Endothelial cell of umbilical vein (primary cell): ENCODE measurements at regions not wholly inside any gene's neighbourhood (a gene's known extent, or its start where the extent isn't known, plus 50 kb on each side); places are given as distances from the start of the nearest gene placed in this dataset.
A peak's percentile ranks its signal among the peaks of the same experiment; 100 is the strongest.

Experiments
- BruUV-seq: library from RNA; stranded (reverse); fragments of 400-500 nt; replicated peaks from 2 replicates; lab custom pipeline; 2021; lab: Mats Ljungman, UMichigan
- CTCF ChIA-PET: fragments of 300-600, 350-600 bp; sonication (Branson Sonifier 250); formaldehyde crosslinking; loops from one replicate; lab custom pipeline; 2021; ENCODE audit warnings: antibody characterized with exemption, inconsistent platforms; lab: Charles Lee
- POLR2A ChIA-PET: fragments of 300-600, 350-600 bp; sonication (Branson Sonifier 250); formaldehyde crosslinking; loops from one replicate; lab custom pipeline; 2021; ENCODE audit warnings: antibody characterized with exemption, inconsistent platforms; lab: Charles Lee
- DNase-seq: peaks from one replicate; pipeline ENCODE4 v3.0.0-alpha.2; 2011; ENCODE audit warnings: low read depth, low spot score
- FAIRE-seq: peaks from 2 replicates; lab custom pipeline; 2011; peaks lifted over from hg19 to GRCh38; lab: Jason Lieb, UNC
- H2AFZ ChIP-seq: 2 replicates; pipeline ENCODE4 v1.6.0; 2012; ENCODE audit warnings: low read depth, low read length, control low read depth, inconsistent platforms
- H3K27ac ChIP-seq: 2 replicates; pipeline ENCODE4 v1.5.1; 2011; ENCODE audit warnings: low read depth, mild to moderate bottlenecking, control low read depth, low read length, moderate library complexity; ENCODE audit not compliant: insufficient read depth
- H3K27me3 ChIP-seq, 2 experiments: 2 replicates each; pipeline versions ENCODE4 v1.6.0 to v1.6.1; 2011; ENCODE audit warnings: low read length in 2 of 2, mixed read lengths in 1 of 2; ENCODE audit not compliant: control insufficient read depth in 2 of 2, insufficient read depth in 2 of 2
- H3K36me3 ChIP-seq, 2 experiments: 2 replicates in 1 of 2; 3 replicates in 1 of 2; pipeline ENCODE4 v1.5.1; 2011; ENCODE audit warnings: low read length in 2 of 2, mild to moderate bottlenecking in 1 of 2, moderate library complexity in 1 of 2; ENCODE audit not compliant: control insufficient read depth in 2 of 2, insufficient read depth in 2 of 2; ENCODE audit errors: extremely low read depth in 1 of 2
- H3K4me1 ChIP-seq: 3 replicates; pipeline ENCODE4 v1.5.1; 2011; ENCODE audit warnings: mild to moderate bottlenecking, low read length; ENCODE audit not compliant: control insufficient read depth, insufficient read depth; ENCODE audit errors: extremely low read depth
- H3K4me2 ChIP-seq: 2 replicates; pipeline ENCODE4 v1.6.1; 2011; ENCODE audit warnings: low read length, control low read depth, mixed read lengths; ENCODE audit not compliant: insufficient read depth
- H3K4me3 ChIP-seq, 3 experiments: fragments of 200-600 bp in 1 of 3; sonication (generic), shearing (Covaris generic) in 1 of 3; replicated peaks in 1 of 3; 2 replicates each; pipeline ENCODE4 v1.5.1; 2011 to 2016; ENCODE audit warnings: control low read depth in 3 of 3, low read length in 3 of 3, mild to moderate bottlenecking in 2 of 3, inconsistent platforms in 1 of 3, low read depth in 1 of 3, moderate library complexity in 1 of 3; ENCODE audit not compliant: insufficient read depth in 1 of 3
- H3K79me2 ChIP-seq: 2 replicates; pipeline ENCODE4 v1.6.0; 2012; ENCODE audit warnings: low read length, inconsistent platforms; ENCODE audit not compliant: control insufficient read depth, insufficient read depth
- H3K9ac ChIP-seq: replicated peaks from 2 replicates; pipeline ENCODE3; 2011; ENCODE audit warnings: low read length, control low read depth; ENCODE audit not compliant: insufficient read depth; ENCODE audit errors: extremely low read depth
- H3K9me1 ChIP-seq: replicated peaks from 3 replicates; pipeline ENCODE4 v1.6.0; 2011; ENCODE audit warnings: mild to moderate bottlenecking, low read length; ENCODE audit not compliant: control insufficient read depth, insufficient read depth; ENCODE audit errors: extremely low read depth
- H3K9me3 ChIP-seq: replicated peaks from 2 replicates; pipeline ENCODE4 v1.5.1; 2012; ENCODE audit warnings: low read length, inconsistent platforms; ENCODE audit not compliant: control insufficient read depth, insufficient read depth
- H4K20me1 ChIP-seq: replicated peaks from 2 replicates; pipeline ENCODE3; 2011; ENCODE audit warnings: mild to moderate bottlenecking, low read length; ENCODE audit not compliant: control insufficient read depth, insufficient read depth; ENCODE audit errors: extremely low read depth
- EZH2 ChIP-seq: IDR thresholded peaks from 2 replicates; pipeline ENCODE4 v1.6.1; 2012; ENCODE audit warnings: borderline replicate concordance, low read depth, mild to moderate bottlenecking, moderate library complexity, low read length, inconsistent platforms; ENCODE audit not compliant: severe bottlenecking
- FOS ChIP-seq: IDR thresholded peaks from 2 replicates; pipeline ENCODE4 v1.6.1; 2011; ENCODE audit warnings: mild to moderate bottlenecking, low read length, moderate library complexity, borderline replicate concordance; ENCODE audit not compliant: insufficient read depth
- GATA2 ChIP-seq: IDR thresholded peaks from 2 replicates; pipeline ENCODE4 v1.7.0; 2011; ENCODE audit warnings: low read depth, mild to moderate bottlenecking, moderate library complexity, mixed read lengths, low read length; ENCODE audit not compliant: insufficient read length, insufficient read depth
- JUN ChIP-seq: IDR thresholded peaks from 2 replicates; pipeline ENCODE4 v1.6.1; 2011; ENCODE audit warnings: borderline replicate concordance, low read depth; ENCODE audit not compliant: insufficient read length, insufficient read depth
- POLR2A ChIP-seq: IDR thresholded peaks from 2 replicates; pipeline ENCODE4 v1.6.1; 2012; ENCODE audit warnings: low read depth, mild to moderate bottlenecking, control low read depth, low read length
- POLR2AphosphoS5 ChIP-seq: IDR thresholded peaks from 2 replicates; pipeline ENCODE4 v1.6.1; 2012; ENCODE audit warnings: low read depth, mild to moderate bottlenecking, control low read depth, low read length, moderate library complexity; ENCODE audit not compliant: insufficient read depth
- dilution Hi-C: fragments of 300-500 bp; cut with MboI; formaldehyde crosslinking; loops from one replicate; pipeline ENCODE4 v1.15.0; 2019; ENCODE audit warnings: low sequenced_read_pairs; ENCODE audit not compliant: extremely low pct_ligation_motif_present
- intact Hi-C: fragments of 100-400 bp; cut with micrococcal nuclease; formaldehyde crosslinking; loops from one replicate; pipeline ENCODE4 v1.10.0; 2022
- TF ChIP-seq, protein P1 (sequence below): IDR thresholded peaks from 2 replicates; pipeline ENCODE4 v1.6.1; 2011; ENCODE audit not compliant: insufficient read depth, insufficient read length

GRCh38 chr14:28677381-28677780 lies 89.2 kb upstream of the FOXG1 start:
- no peak overlapping the region for H3K4me3 ChIP-seq
- ChIA-PET POLR2A (no interaction called here), CTCF (no interaction called here)
- H3K4me1 ChIP-seq: peaks cover 19% of the 10 kb centered on the region
- no peaks in the 10 kb centered on the region for H3K9me3 ChIP-seq
- TF ChIP-seq EZH2 (no peak), POLR2A (no peak), GATA2 (no peak), POLR2AphosphoS5 (no peak), JUN (no peak)
- TF ChIP-seq, protein P1, sequence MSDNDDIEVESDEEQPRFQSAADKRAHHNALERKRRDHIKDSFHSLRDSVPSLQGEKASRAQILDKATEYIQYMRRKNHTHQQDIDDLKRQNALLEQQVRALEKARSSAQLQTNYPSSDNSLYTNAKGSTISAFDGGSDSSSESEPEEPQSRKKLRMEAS: no peak
- H3K9ac ChIP-seq: no peak overlapping the region
- dilution Hi-C loops: no loop called here
- intact Hi-C loops: no loop called here
- no peaks in the 10 kb centered on the region for H3K9me1 ChIP-seq
- no peak for FAIRE-seq
- H3K27me3 ChIP-seq: no peaks in the 10 kb centered on the region
- BruUV-seq: no TSS peak
- H2AFZ ChIP-seq: no peak overlapping the region
- peak overlapping the region; percentile 11 for H3K27ac ChIP-seq
- DNase-seq: no peak
- H3K4me2 ChIP-seq: no peak overlapping the region
- no peaks in the 10 kb centered on the region for H4K20me1 ChIP-seq
- H3K36me3 ChIP-seq: no peaks in the 10 kb centered on the region
- no peaks in the 10 kb centered on the region for H3K79me2 ChIP-seq

DNA sequence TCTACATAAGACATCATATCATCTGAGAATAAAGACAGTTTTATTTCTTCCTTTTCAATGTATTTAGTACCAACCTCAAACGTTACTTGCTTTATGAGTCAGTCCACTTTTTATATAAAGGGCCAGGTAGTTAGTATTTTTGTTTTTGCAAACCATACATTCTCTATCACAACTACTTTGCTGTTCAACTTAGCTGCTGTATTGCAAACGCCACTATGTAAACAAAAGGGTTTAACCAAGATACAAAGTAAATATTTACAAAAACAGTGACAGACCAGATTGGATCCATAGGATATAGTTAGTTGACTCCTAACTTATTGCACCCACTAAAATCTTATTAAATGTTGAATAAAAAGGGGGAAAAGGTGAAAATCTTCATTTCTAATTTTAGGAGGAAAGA lies 87.7 kb upstream of the FOXG1 start:
- H3K27ac ChIP-seq: no peak overlapping the region
- dilution Hi-C loops: no loop called here
- no peaks in the 10 kb centered on the region for H3K36me3 ChIP-seq
- no peak for TF ChIP-seq POLR2AphosphoS5
- no peak for TF ChIP-seq FOS
- no peaks in the 10 kb centered on the region for H4K20me1 ChIP-seq
- H2AFZ ChIP-seq: no peak overlapping the region
- no peak for DNase-seq
- ChIA-PET POLR2A (no interaction called here), CTCF (no interaction called here)
- H3K9ac ChIP-seq: no peak overlapping the region
- no peak overlapping the region for H3K4me3 ChIP-seq
- H3K4me1 ChIP-seq: peaks cover 16% of the 10 kb centered on the region
- no peaks in the 10 kb centered on the region for H3K27me3 ChIP-seq
- no peaks in the 10 kb centered on the region for H3K9me3 ChIP-seq
- no peak overlapping the region for H3K4me2 ChIP-seq
- H3K9me1 ChIP-seq: no peaks in the 10 kb centered on the region
- FAIRE-seq: no peak
- intact Hi-C loops: no loop called here
- BruUV-seq: no TSS peak
- H3K79me2 ChIP-seq: no peaks in the 10 kb centered on the region
